ENCODE measurements at regions not wholly inside any gene's neighbourhood (a gene's known extent, or its start where the extent isn't known, plus 50 kb on each side); places are given as distances from the start of the nearest gene placed in this dataset.

DNA sequence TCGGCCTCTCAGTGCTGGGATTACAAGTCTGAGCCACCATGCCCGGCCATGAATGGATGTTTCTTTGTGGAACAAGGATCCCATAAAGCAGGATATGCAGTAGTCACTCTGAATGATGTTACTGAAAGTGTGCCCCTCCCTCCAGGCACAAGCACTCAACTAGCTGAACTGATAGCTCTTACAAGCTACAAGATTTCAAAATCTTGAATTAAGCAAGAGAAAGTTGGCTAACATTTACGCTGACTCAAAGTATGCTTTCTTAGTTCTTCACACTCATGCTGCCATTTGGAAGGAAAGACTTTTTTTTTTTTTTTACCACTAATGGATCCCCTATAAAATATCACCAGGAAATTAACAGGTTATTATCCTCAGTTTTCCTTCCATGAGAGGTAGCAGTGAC, 549.0 kb upstream of the PKDCC start:
- DNase-seq: no peak

GRCh38 chr2:41500895-41501294, 546.9 kb upstream of the PKDCC start:
- no peak for DNase-seq

GRCh38 chr2:41502752-41503151, 545.1 kb upstream of the PKDCC start:
- DNase-seq: no peak

DNA sequence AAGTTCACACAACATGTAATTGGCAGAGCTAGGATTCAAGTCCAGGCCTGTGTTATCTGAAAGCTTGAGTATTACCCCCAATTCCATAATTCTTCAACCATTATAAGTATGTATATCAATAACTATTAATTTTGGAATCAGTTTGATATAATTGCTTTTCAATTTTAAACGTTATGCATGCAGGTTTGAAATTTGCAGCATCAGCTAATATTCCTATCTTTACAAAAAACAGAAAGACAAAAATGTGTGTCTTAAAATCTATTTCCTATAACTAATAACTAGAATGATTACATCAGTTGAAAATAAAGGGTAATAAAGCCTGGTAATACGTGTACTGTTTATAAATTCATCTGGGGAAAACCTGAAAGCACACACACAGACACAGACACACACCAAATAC, 543.3 kb upstream of the PKDCC start:
- DNase-seq: no peak

DNA sequence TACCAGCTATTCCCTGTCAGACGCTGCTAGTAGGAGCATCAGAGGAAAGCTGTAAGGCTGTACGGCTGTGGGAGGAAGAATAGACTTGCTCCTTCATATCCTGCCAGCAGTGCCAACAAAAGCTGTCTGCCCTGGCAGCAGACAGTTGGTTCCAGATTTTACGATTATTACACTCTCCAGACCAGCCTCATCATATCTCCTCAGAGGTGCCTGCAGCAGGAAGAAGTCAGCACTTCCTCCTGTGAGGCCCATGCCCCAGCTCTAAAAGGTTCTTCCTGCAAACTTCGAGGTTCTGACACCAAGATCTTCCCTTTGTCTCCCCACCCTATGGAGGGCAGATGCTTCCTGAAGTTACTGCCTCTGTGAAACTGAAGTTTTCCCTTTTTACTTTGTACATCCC, 537.7 kb upstream of the PKDCC start:
- DNase-seq: no peak

GRCh38 chr2:41521211-41521610, 526.6 kb upstream of the PKDCC start:
- DNase-seq: no peak

GRCh38 chr2:41527525-41528323, 520.1 kb upstream of the PKDCC start:
- DNase-seq: no peak

DNA sequence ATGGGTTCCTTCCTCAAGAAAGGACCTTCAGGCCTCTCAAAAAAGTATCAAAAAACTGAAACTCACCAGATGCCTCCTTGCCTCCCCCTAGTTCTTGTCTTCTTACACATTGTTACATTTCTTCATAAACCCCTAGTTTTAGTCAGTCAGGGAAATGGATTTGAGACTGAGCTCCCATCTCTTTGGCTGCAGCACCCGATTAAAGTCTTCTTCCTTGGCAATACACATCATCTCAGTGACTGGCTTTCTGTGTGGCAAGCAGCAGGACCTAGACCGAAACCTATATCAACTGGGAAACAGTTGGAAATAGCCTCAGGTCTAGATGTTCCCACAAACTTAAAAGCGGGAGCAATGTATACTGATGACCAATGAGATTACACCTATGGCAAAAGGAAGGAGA, 512.2 kb upstream of the PKDCC start:
- no peak for DNase-seq

- no peak for DNase-seq
These were observed 507.4 kb upstream of the PKDCC start for GRCh38 chr2:41540272-41540998.

DNA sequence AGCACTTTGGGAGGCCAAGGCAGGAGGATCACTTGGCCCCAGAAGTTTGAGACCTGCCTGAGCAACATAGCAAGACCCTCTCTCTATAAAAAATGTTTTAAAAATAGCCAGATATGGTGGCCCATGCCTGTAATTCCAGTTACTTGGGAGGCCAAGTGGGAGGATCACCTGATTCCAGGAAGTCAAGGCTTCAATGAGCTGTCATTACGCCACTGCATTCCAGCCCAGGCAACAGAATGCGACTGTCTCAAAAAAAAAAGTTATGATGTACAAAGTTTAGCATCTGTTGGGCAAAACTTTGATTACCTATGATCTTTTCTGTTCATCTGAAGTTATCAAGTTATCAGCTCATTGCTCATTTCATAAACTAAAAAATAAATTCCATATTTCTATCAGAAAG, 504.1 kb upstream of the PKDCC start:
- DNase-seq: no peak

DNA sequence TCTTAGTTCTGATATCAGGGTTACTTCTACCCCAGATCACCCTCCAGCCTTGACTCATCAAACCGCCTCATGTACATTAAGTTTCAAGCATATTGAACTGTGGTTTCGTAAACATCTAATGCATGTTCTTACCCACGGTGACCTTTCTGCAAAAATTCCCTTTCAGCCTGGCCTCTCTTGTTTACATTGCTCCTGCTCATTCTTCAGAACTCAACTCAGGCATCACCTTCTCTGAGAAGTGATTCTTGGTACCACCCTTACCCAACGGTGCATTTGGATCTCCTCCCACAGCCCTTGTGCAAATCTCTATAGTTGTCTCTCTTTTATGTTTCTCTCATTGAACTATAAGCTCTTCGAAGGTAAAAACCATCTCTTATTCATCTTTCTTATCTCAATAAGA, 503.1 kb upstream of the PKDCC start:
- DNase-seq: no peak

GRCh38 chr2:41546031-41546430, 501.8 kb upstream of the PKDCC start:
- DNase-seq: no peak

- DNase-seq: no peak
These were observed 479.2 kb upstream of the PKDCC start for GRCh38 chr2:41568648-41569047.

DNA sequence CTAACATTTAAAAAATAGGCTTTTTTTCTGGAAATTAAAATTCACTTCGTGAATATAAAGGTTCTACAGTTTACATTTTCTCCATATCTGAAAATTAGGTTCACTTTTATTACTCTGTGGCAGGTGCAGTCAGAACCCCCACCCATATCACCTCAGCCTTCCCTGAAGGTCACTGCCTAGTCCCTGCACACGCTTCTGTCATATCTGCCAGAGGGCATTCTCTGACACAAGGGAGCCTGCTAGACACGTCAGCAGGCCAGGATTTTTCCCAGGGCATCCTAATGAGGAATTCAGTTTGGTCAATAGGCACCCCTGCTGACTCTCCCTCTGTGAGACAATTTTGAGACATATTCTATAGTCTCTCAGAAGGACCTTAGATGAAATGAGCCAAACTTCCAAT, 475.7 kb upstream of the PKDCC start:
- DNase-seq: no peak

DNA sequence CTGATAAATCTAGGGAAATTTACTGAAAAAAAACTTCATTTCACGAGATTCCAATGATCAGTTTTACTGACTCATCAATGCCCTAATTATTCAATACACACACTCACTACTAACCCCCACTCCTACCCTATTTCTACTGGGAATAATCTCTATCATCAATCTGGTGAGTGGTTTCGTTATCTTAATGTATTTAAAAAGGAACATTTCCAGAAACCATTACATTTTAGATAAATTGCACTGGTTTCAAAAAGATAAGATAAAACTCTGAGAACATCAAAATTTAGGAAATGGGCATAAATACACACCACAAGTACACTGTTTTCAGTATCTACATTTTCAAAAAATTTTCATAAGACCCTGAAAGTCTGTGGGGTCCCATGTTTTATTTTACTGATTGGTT, 471.4 kb upstream of the PKDCC start:
- no peak for DNase-seq

GRCh38 chr2:41579806-41580205, 468.0 kb upstream of the PKDCC start:
- no peak for DNase-seq

DNA sequence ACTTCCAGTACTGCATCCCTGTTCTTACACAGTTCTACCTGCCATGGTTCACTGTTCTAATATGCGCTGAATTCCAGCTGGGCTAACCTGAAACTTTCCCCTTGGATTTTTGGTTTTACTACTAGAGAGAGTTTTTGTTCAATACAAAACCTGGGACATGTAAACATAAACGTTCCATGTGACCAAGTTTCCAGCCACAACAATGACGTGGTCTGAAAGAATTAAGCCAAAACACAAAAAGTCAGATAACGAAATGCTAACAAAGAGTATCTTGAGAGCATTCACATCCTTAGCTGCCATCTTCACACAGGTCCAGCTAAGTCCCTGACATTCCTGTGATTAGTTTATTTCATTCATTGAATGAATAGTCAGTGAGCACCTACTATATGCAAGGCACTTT, 467.0 kb upstream of the PKDCC start:
- DNase-seq: no peak

- DNase-seq: no peak
These were observed 452.6 kb upstream of the PKDCC start for GRCh38 chr2:41595240-41595639.

DNA sequence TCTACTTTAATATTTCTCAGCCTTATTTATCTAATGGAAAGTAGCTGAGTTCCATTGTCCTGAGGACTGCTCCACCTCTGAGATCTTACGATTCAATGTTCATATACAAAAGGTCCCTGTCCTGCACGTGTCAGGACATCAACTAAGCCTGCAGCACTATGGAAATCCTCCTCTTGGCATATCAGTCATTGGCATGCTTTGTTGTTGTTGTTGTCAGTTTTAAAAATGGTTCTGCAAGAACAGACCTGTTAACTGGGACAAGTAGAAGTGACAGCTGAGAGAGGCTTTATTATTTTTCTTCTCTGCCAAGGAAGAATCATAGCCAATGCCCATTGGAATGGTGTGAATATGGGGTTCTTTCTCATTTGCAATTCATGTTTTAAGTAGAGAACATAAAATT, 450.1 kb upstream of the PKDCC start:
- peak; percentile 8 for DNase-seq

- no peak for DNase-seq
These were observed 449.5 kb upstream of the PKDCC start for GRCh38 chr2:41598161-41598894.

- DNase-seq: no peak
These were observed 447.4 kb upstream of the PKDCC start for GRCh38 chr2:41600460-41600859.

- DNase-seq: no peak
These were observed 445.5 kb upstream of the PKDCC start for GRCh38 chr2:41602341-41602740.

- DNase-seq: no peak
These were observed 442.5 kb upstream of the PKDCC start for GRCh38 chr2:41605311-41605710.

GRCh38 chr2:41605914-41606313, 441.9 kb upstream of the PKDCC start:
- no peak for DNase-seq
